ENCODE measurements at regions not wholly inside any gene's neighbourhood (a gene's known extent, or its start where the extent isn't known, plus 50 kb on each side); places are given as distances from the start of the nearest gene placed in this dataset.
"Not testable (repeated sequence)": the region's sequence is repeated elsewhere in the genome, so short reads cannot be mapped to it uniquely, and the experiment has no call there.

- no peak for DNase-seq
Measured at GRCh38 chr2:111660811-111661210, 223.2 kb downstream of the ANAPC1 start.

GRCh38 chr2:111661286-111661940 is 222.6 kb downstream of the ANAPC1 start:
- no peak for DNase-seq

- no peak for DNase-seq
Measured at GRCh38 chr2:111662039-111662770, 221.8 kb downstream of the ANAPC1 start.

GRCh38 chr2:111662771-111663470 is 221.1 kb downstream of the ANAPC1 start:
- no peak for DNase-seq

GRCh38 chr2:111663471-111664274 is 220.3 kb downstream of the ANAPC1 start:
- no peak for DNase-seq

GRCh38 chr2:111664275-111664850 is 219.6 kb downstream of the ANAPC1 start:
- no peak for DNase-seq

GRCh38 chr2:111665011-111665410 is 219.0 kb downstream of the ANAPC1 start:
- DNase-seq: no peak

- no peak for DNase-seq
Measured at GRCh38 chr2:111665551-111666116, 218.4 kb downstream of the ANAPC1 start.

- DNase-seq: no peak
Measured at GRCh38 chr2:111666160-111666559, 217.8 kb downstream of the ANAPC1 start.

GRCh38 chr2:111667001-111667400 is 217.0 kb downstream of the ANAPC1 start:
- no peak for DNase-seq

- DNase-seq: no peak
Measured at GRCh38 chr2:111667542-111668273, 216.3 kb downstream of the ANAPC1 start.

GRCh38 chr2:111668274-111668616 is 215.7 kb downstream of the ANAPC1 start:
- DNase-seq: no peak

GRCh38 chr2:111668741-111669140 is 215.3 kb downstream of the ANAPC1 start:
- DNase-seq: no peak

GRCh38 chr2:111669928-111670695 is 213.9 kb downstream of the ANAPC1 start:
- no peak for DNase-seq

GRCh38 chr2:111670776-111671175 is 213.2 kb downstream of the ANAPC1 start:
- DNase-seq: no peak

GRCh38 chr2:111671426-111672150 is 212.4 kb downstream of the ANAPC1 start:
- DNase-seq: no peak

GRCh38 chr2:111672641-111673040 is 211.4 kb downstream of the ANAPC1 start:
- DNase-seq: not testable (repeated sequence)

- no peak for DNase-seq
Measured at GRCh38 chr2:111673526-111673925, 210.5 kb downstream of the ANAPC1 start.

GRCh38 chr2:111675419-111676194 is 208.4 kb downstream of the ANAPC1 start:
- no peak for DNase-seq
